HUES48 (cell line): ENCODE measurements at regions not wholly inside any gene's neighbourhood (a gene's known extent, or its start where the extent isn't known, plus 50 kb on each side); places are given as distances from the start of the nearest gene placed in this dataset.
"Not testable (repeated sequence)": the region's sequence is repeated elsewhere in the genome, so short reads cannot be mapped to it uniquely, and the experiment has no call there.

Source experiments
- H3K27ac ChIP-seq: one replicate; pipeline ENCODE4 v1.7.0; 2013; ENCODE audit warnings: low read depth, low read length, inconsistent platforms
- H3K27me3 ChIP-seq: 2 replicates; pipeline ENCODE4 v1.6.1; 2013; ENCODE audit warnings: mild to moderate bottlenecking, low read length; ENCODE audit not compliant: control insufficient read depth, insufficient read depth
- H3K36me3 ChIP-seq: 2 replicates; pipeline ENCODE4 v1.6.1; 2013; ENCODE audit warnings: low read length; ENCODE audit not compliant: control insufficient read depth, insufficient read depth
- H3K4me1 ChIP-seq: 2 replicates; pipeline ENCODE4 v1.6.1; 2013; ENCODE audit warnings: mild to moderate bottlenecking, low read length; ENCODE audit not compliant: control insufficient read depth, insufficient read depth
- H3K4me3 ChIP-seq: 2 replicates; pipeline ENCODE4 v1.5.1; 2013; ENCODE audit warnings: mild to moderate bottlenecking, low read depth, low read length
- H3K9ac ChIP-seq: 2 replicates; pipeline ENCODE4 v1.6.1; 2013; ENCODE audit warnings: mild to moderate bottlenecking, low read depth, low read length, moderate library complexity
- H3K9me3 ChIP-seq: 2 replicates; pipeline ENCODE4 v1.6.1; 2013; ENCODE audit warnings: low read length; ENCODE audit not compliant: control insufficient read depth, insufficient read depth

DNA sequence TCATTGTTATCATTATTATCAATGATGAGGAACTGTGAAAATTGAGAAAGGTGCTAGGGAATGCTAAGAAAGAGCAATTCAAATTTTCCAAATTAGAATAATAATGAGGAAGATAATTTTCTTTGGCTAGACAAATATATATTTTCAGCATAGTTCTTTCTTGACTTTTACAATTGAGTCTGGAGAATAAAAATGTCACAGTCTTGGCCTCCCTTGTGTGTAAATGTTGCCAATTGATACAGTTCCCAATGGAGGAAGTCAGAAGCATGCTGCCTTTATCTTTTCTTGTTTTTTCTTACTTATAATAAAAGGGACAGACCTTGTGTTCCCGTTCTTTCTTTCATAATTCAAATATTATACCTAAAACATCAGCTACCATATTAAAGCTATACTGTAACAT lies 774.4 kb downstream of the SI start:
- H3K27ac ChIP-seq = no peak overlapping the region
- no peaks in the 10 kb centered on the region for H3K36me3 ChIP-seq
- no peaks in the 10 kb centered on the region for H3K9me3 ChIP-seq
- H3K27me3 ChIP-seq = no peaks in the 10 kb centered on the region
- 0 out of 2 replicates have a peak, but pooled peaks cover 6% of the 10 kb centered on the region for H3K4me1 ChIP-seq
- no peak overlapping the region for H3K4me3 ChIP-seq
- no peak overlapping the region for H3K9ac ChIP-seq

DNA sequence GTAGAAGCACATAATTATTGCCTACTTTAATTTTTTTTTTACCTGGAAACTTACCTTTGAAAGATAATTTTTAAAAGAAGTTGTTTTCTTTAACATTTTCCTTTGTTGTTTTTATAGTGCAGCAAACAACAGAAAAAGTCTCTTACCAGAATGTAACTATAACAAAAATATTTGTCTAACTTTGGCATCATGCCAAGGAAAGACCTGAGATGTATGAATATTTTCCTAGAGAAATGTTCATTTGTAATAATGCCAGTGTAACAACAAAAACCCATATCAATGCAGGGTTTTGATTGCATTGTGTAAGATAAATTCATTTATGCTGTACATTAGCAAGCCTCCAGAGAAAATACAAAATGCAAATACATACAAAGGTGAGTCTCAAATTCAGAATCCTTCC lies 775.7 kb downstream of the SI start:
- no peak overlapping the region for H3K9ac ChIP-seq
- no peaks in the 10 kb centered on the region for H3K9me3 ChIP-seq
- no peaks in the 10 kb centered on the region for H3K36me3 ChIP-seq
- no peaks in the 10 kb centered on the region for H3K27me3 ChIP-seq
- H3K27ac ChIP-seq = no peak overlapping the region
- H3K4me3 ChIP-seq = no peak overlapping the region
- 0 out of 2 replicates have a peak, but pooled peaks cover 6% of the 10 kb centered on the region for H3K4me1 ChIP-seq

DNA sequence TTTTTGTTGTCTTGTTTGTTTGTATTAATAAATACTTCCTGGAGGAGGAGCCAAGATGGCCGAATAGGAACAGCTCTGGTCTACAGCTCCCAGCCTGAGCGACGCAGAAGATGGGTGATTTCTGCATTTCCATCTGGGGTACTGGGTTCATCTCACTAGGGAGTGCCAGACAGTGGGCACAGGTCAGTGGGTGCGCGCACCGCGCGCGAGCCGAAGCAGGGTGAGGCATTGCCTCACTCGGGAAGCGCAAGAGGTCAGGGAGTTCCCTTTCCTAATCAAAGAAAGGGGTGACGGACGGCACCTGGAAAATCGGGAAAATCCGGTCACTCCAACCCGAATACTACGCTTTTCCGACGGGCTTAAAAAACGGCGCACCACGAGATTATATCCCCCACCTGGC lies 786.8 kb downstream of the SI start:
- not testable (repeated sequence) for H3K36me3 ChIP-seq

DNA sequence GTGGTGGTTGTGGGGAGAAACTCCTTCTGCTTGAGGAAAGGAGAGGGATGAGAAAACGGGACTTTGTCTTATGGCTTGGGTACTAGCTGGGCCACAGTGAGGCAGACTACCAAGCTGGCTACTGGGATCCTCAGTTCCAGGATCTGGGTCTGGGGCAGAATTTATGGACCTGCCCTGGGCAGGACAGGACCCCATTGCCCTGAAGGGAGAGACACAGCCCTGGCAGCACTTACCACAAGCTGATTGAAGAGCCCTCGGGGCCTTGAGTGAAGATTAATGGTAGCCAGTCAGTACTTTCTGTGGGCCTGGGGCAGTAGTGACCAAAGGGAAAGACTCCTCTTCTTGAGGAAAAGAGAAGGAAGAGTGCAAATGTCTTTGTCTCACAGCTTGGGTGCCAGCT lies 799.7 kb downstream of the SI start:
- Histone ChIP-seq H3K4me1 (no peaks in the 10 kb centered on the region), H3K9ac (no peak overlapping the region), H3K27ac (no peak overlapping the region), H3K36me3 (no peaks in the 10 kb centered on the region), H3K27me3 (no peaks in the 10 kb centered on the region), H3K4me3 (no peak overlapping the region), H3K9me3 (peaks cover 6% of the 10 kb centered on the region; the same call in 1 of the 2 replicates)

More for the DNA sequence above, 786.8 kb downstream of the SI start:
- H3K4me3 ChIP-seq, H3K9me3 ChIP-seq, H3K4me1 ChIP-seq, H3K27ac ChIP-seq, H3K9ac ChIP-seq, H3K27me3 ChIP-seq: not testable (repeated sequence)

DNA sequence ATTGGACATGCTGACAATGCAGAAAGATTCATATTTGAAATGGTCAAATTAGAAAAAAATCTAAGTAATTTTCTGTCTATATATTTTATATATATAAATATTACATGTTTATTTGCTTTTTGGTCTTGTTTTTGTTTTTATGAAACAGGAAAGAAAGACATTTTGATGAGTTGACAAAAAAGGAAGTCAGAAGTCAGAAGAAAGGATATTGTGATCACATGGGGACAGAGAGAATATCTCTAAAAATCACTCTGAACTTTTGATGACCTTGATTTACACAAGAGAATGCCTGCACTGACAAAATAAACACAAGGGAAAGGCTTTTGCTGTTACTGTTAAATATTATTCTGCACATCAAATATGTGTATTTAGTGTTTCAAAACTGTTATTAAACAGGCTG lies 811.2 kb downstream of the SI start:
- H3K4me3 ChIP-seq = no peak overlapping the region
- H3K27ac ChIP-seq = no peak overlapping the region
- no peaks in the 10 kb centered on the region for H3K9me3 ChIP-seq
- no peak overlapping the region for H3K9ac ChIP-seq
- no peaks in the 10 kb centered on the region for H3K4me1 ChIP-seq
- H3K27me3 ChIP-seq = no peaks in the 10 kb centered on the region
- H3K36me3 ChIP-seq = no peaks in the 10 kb centered on the region

DNA sequence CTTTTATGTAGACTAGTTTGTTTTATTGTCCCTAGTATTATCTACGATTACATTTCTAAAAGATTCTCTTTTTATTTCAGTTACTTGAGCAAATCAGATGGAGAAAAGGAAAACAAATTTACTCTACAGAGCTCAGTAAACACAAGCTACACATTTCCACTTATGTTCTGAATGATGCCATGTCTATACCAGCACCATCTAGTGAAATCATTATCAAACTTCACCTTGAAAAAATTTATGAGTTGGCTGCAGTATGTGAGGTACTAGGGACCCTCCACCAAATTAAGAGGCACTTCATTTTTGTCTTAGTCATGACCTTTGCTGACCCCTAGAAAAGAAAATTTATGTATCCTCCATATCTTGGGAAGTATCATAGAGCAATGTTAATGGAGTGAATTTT lies 827.4 kb downstream of the SI start:
- Histone ChIP-seq H3K4me3 (no peak overlapping the region), H3K4me1 (no peaks in the 10 kb centered on the region), H3K9me3 (no peaks in the 10 kb centered on the region), H3K36me3 (no peaks in the 10 kb centered on the region), H3K9ac (no peak overlapping the region), H3K27me3 (no peaks in the 10 kb centered on the region), H3K27ac (no peak overlapping the region)

DNA sequence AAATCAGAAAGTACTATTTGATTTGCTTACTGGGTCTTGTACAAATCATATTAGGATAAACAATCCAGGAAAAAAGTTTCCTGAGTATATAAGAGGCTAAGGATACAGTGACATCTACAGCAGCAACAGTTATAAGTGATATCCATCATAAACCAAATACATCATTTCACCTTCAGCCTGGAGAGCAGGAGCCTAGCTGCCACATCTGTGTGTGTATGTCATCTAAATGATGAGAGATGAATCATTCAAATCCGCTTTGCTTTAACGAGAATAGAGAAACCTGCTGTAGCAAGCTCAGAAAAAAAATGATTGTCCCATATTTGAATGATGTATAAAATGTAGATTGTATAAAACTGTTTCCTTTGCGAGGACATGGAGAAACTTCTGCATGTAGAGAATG lies 841.4 kb downstream of the SI start:
- Histone ChIP-seq H3K4me3 (no peak overlapping the region), H3K4me1 (no peaks in the 10 kb centered on the region), H3K9ac (no peak overlapping the region), H3K9me3 (no peaks in the 10 kb centered on the region), H3K27me3 (no peaks in the 10 kb centered on the region), H3K27ac (no peak overlapping the region), H3K36me3 (no peaks in the 10 kb centered on the region)

DNA sequence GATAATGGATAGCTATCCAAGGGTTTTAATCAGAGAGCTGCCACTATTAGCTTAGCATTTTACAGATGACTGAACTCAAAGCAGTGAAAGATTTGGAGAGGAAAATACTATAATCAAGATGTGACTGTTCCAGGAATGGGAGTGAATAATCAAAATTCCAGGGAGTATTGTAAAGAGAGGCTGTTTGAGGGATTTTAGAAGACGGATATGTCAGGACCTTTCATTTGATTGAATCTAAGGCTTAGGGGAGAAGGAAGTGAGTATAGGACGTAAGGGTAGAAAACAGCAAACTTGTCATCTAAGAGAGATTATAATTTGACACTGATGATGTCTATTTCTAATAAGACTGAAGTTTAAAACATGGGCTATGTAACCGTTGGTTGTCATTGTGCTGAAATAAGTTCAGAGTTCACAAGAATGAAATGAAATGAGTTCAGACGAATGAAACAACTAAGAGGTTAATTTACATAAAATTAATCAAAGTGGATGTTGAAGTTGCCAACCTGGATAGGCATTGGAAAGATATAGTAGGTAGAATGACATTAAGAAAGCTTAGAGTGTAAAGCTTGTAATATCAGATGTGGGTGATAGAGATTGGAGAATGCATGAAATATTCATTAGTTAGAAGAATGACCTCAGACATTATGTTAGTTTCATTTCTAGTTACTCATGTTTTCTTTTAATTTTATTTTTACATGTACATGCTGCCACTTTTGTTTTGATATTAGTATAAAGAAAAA lies 842.8 kb downstream of the SI start:
- no peaks in the 10 kb centered on the region for H3K27me3 ChIP-seq
- H3K9ac ChIP-seq = no peak overlapping the region
- H3K36me3 ChIP-seq = no peaks in the 10 kb centered on the region
- no peak overlapping the region for H3K4me3 ChIP-seq
- H3K9me3 ChIP-seq = no peaks in the 10 kb centered on the region
- H3K4me1 ChIP-seq = no peaks in the 10 kb centered on the region
- H3K27ac ChIP-seq = no peak overlapping the region

DNA sequence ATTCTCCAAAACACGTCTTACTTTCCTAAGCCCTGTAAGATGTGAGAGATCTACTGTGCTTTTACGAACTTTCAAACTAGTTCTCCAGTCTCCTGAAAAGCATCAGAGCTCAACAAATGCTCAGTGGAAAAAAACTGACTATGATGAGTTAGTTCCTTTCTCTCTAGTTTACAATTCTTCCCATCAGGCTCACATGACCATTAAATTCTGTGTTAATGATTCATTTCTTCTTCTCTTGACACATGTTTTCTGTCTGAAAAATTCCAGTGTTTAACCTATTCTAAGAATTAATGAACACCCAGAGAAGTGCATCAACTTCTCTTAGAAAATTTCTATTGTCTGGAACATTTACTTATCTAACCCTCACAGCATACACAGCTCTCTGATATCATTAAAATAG lies 844.3 kb downstream of the SI start:
- Histone ChIP-seq H3K4me3 (no peak overlapping the region), H3K9me3 (no peaks in the 10 kb centered on the region), H3K27ac (no peak overlapping the region), H3K27me3 (no peaks in the 10 kb centered on the region), H3K4me1 (no peaks in the 10 kb centered on the region), H3K9ac (no peak overlapping the region), H3K36me3 (no peaks in the 10 kb centered on the region)

DNA sequence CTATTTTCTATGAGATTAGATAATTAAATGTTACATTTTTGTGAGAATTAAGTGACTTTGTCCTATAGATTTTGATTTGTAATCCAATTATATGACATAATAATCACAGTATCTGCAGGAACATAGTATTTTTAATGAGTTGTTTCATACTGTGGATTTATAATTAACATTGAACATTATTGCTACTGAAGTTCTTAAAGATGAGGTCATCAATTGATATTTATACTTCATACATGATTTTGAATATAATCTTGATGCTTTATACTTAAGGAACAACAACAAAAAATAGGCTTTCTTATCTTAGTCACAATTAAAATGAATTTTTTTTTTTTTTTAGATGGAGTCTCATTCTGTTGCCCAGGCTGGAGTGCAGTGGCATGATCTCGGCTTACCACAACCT lies 846.6 kb downstream of the SI start:
- H3K27ac ChIP-seq = no peak overlapping the region
- no peaks in the 10 kb centered on the region for H3K36me3 ChIP-seq
- no peak overlapping the region for H3K4me3 ChIP-seq
- no peaks in the 10 kb centered on the region for H3K9me3 ChIP-seq
- H3K9ac ChIP-seq = no peak overlapping the region
- no peaks in the 10 kb centered on the region for H3K27me3 ChIP-seq
- no peaks in the 10 kb centered on the region for H3K4me1 ChIP-seq

DNA sequence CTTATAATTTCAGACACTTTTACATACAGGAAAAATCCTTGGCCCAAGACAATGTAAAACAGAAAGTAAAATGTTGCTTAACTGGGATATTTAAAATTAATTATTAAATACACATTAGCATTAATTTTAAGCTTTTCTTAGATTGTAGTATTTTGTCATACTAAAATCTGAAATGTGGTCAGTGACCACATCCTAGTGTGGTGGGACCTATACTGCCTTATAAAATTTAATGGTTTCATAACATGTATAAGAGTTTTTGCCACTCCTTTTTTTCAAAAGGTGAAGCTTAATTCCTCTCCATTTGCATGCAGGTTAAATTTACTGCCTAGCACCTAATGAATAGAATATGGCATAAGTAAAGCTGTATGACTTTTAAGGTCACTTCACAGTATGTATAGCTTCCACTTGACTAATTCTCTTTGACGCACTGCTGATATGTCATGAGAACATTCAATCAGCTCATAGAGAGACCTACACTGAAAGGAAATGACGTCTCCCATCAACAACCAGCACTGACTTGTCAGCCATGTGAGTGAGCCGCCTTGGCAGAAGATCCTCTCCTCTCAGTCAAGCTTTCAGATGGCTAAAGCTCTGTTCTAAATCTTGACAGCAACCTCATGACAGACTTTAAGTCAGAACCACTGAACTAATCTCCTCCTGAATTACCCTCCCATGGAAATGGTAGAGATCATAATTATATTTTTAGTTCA lies 847.8 kb downstream of the SI start:
- Histone ChIP-seq H3K4me3 (no peak overlapping the region), H3K9ac (no peak overlapping the region), H3K4me1 (no peaks in the 10 kb centered on the region), H3K36me3 (no peaks in the 10 kb centered on the region), H3K9me3 (no peaks in the 10 kb centered on the region), H3K27ac (no peak overlapping the region), H3K27me3 (no peaks in the 10 kb centered on the region)
